ENCODE measurements at regions not wholly inside any gene's neighbourhood (a gene's known extent, or its start where the extent isn't known, plus 50 kb on each side); places are given as distances from the start of the nearest gene placed in this dataset.

DNA sequence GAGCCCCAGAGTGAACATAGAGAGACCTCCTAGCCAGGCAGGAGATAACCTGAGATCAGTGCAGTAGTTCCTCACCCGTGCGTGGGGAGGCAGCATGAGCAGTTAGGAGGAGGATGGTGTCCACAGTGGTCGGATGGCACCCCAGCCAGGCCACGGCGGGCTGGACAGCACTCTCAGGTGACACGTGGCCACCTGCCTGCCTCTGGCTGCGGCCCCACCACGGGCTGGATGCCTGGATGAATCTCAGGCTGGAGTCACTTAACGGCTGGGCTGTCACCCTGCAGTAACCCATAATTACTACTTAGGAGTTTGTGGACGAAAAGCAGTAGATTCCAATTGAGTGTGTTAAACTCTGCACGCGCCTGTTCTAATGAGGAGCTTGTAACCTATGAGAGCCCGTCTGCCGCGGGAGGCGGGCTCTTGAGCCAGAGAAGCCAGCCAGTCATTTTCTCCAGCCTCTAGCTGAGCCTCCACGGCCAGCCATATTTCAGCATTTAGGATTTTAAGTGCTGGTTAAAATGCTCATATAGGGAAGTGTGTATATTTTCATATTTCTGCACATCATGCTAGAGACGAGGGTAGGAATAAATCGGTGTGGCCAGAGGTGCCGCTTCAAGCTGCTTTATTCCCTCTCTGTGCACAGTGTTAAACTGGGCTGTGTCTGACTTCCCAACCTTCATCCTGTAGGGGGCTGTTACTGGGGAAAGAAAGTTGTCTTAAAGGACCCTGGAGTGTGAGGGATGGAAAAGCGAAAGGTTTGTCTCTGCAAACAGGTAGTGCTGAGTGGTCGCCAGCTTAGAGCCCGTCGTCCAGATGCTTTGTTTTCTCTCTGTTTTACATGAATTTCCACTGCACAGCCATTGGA, 144.0 kb downstream of the GLI2 start:
- no peak overlapping the region for H3K4me3 ChIP-seq (ENCODE audit: insufficient read depth, low read depth, low read length)
- peak; percentile 81 for DNase-seq
- no peaks in the 10 kb centered on the region for H3K36me3 ChIP-seq (replicated peaks; ENCODE audit: control insufficient read depth, insufficient read depth, low read length)
- H3K27me3 ChIP-seq (ENCODE audit: control insufficient read depth, insufficient read depth, low read length): no peaks in the 10 kb centered on the region

DNA sequence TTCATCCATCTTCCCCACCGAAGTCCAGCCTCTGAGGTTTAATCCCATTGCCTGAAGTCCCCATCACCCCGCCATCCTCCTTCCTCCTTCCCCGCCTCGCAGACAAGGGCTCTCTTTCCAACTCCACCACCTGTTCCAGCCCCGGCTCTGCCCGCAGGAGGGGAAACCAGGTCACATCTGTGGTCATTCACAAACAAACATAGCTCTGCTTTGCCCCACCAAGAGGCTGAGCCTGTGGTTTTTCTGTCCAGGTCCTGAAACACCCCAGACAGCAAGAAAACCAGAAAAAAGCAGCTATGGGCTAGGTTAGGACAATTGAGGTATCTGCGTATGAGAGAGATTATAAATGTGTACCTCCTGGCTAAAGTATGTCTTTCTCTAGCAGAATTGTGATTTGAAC, 144.7 kb downstream of the GLI2 start:
- Histone ChIP-seq H3K27me3 (ENCODE audit: control insufficient read depth, insufficient read depth, low read length) (no peaks in the 10 kb centered on the region), H3K36me3 (replicated peaks; ENCODE audit: control insufficient read depth, insufficient read depth, low read length) (no peaks in the 10 kb centered on the region)
- peak; percentile 50 for DNase-seq

DNA sequence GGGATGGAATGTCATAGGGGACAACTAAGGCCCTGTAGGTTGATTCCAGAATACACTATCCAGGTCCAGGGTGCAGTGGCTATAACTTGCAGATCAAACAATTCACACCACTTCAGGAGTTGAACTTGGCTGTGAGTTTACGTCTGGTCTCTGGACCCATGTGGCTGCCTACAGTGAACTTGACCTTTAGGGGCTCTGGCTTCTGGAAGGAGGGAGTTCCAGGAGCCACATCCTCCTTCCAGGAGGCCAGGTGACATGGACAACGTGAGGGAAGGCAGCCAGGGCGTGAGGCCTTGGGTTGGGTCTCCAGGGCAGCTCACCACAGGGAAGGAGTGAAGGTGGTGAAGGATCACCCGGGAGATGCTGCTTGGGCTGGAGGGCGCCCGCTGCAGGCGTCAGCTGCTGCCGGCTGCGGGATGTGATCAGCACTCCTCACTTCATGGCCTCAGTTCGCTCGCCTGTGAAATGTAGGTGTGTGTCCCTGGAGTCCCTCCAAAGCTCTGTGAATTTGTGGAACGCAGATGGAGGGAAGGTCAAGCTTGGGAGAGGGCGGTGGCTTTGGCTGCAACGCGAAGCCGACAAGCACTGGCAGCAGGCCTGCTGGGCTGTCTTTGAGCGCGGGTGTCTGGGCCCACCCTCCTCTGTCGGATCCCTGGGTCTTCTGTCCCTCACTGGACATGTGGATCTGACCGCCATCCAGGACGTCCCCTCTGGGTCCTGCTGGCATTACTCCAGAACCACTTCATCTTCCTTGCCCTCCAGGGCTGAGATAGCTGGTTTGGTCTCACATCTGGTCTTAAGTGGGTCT, 146.5 kb downstream of the GLI2 start:
- no peaks in the 10 kb centered on the region for H3K27me3 ChIP-seq (ENCODE audit: control insufficient read depth, insufficient read depth, low read length)
- no peak overlapping the region for H3K4me3 ChIP-seq (ENCODE audit: insufficient read depth, low read depth, low read length)
- no peaks in the 10 kb centered on the region for H3K36me3 ChIP-seq (replicated peaks; ENCODE audit: control insufficient read depth, insufficient read depth, low read length)
- DNase-seq: peak; percentile 54

More for the DNA sequence above, 144.7 kb downstream of the GLI2 start:
- H3K4me3 ChIP-seq (ENCODE audit: insufficient read depth, low read depth, low read length): no peak overlapping the region

DNA sequence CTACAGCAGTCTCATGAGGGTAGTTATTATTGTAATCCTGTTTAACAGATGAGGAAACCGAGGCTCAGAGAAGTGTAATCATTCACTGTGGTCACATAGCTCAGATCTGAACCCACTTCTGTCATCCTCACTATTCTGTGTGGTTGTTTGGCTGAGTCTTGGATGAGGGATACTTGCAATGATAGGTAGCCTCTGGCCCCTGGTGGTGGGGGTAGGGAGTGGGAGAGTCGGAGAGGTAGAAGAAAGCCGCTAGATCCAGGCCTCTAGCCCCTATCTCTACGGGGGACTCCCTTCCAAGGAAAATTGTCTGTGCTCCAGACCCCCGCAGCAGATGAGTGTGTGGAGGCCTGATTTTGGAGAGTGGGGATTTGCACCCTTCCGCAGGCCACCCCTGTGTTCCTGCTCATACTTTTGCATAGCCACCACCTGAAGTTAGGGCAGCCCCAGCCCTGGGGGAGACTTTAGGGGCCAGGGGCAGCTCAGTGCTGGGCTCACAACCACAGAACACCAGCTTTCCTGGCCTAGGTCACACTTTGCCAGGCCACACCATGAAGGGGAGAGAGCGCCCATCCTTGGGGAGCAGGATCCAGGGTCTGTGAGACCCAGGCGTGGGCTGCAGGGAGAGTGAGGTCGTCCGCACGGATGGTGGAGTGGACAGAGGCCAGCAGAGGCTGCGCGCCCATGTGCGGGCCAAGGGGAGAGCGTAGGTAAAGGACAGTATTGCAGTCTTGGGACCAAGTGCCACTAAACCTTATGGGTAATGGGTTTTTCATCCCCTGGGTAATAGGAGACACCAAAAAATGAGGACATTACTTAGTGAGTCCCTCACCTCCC, 148.2 kb downstream of the GLI2 start:
- DNase-seq: peak; percentile 89
- H3K4me3 ChIP-seq (ENCODE audit: insufficient read depth, low read depth, low read length): no peak overlapping the region
- no peaks in the 10 kb centered on the region for H3K27me3 ChIP-seq (ENCODE audit: control insufficient read depth, insufficient read depth, low read length)
- no peaks in the 10 kb centered on the region for H3K36me3 ChIP-seq (replicated peaks; ENCODE audit: control insufficient read depth, insufficient read depth, low read length)

DNA sequence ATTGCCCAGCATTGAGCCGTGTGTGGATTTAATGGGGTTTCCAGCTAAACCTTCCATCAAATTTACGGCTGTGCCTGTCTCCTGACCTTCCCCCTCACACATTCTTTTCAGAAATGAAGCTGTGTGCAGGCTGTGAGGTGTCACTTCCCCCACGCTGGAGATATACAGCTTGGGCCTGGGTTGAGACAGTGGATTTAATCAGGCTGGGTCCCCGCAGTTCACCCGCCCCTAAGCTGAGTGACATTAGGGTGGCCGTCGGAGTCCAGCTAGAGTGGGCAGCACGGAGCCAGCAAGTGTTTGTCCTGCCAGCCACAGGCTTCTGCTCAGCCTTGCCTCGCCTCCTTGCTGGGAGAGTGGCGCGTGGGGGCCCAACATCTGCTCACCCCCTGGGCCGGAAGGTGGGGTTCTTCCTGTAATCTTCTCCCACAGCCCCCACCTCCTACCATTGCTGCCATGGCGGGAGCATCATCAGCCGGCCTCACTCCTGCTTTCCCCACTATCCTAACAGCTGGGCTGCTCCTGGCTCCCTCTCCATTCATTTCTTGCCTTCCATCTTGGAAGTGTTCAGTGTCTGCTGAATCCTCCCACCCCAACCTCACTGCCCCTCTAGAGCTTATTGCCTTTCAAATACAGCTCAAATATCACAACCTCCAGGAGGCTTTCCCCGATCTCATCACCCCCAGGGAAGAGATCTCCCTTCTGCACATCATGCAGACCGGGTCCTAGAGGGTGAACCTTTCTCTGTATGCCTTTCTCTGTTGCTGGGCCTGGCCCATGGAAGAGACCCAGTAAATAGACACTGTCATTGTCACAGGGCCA, 149.0 kb downstream of the GLI2 start:
- no peak for DNase-seq
- no peaks in the 10 kb centered on the region for H3K36me3 ChIP-seq (replicated peaks; ENCODE audit: control insufficient read depth, insufficient read depth, low read length)
- no peak overlapping the region for H3K4me3 ChIP-seq (ENCODE audit: insufficient read depth, low read depth, low read length)
- no peaks in the 10 kb centered on the region for H3K27me3 ChIP-seq (ENCODE audit: control insufficient read depth, insufficient read depth, low read length)

DNA sequence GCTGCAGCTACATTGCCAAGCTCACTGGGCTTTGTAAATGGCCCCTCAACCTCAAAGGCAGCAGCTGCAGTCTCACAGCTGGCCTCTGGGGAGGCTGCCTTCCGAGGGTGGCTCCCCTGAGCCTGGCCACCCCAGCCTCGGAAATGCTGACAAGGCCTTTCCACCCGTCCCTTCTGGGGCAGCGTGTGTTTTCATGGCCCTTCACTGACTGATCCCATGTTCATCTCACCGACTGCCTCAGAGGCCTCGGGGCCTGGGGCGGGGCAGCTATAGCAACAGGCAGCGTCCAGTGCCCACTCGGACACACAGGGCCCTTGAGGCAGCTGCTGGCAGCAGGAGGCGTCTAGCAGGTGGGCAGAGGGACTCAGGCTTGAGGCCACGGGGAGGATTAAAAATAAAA, 149.7 kb downstream of the GLI2 start:
- Histone ChIP-seq H3K36me3 (replicated peaks; ENCODE audit: control insufficient read depth, insufficient read depth, low read length) (no peaks in the 10 kb centered on the region), H3K27me3 (ENCODE audit: control insufficient read depth, insufficient read depth, low read length) (no peaks in the 10 kb centered on the region), H3K4me3 (ENCODE audit: insufficient read depth, low read depth, low read length) (no peak overlapping the region)
- peak; percentile 82 for DNase-seq

DNA sequence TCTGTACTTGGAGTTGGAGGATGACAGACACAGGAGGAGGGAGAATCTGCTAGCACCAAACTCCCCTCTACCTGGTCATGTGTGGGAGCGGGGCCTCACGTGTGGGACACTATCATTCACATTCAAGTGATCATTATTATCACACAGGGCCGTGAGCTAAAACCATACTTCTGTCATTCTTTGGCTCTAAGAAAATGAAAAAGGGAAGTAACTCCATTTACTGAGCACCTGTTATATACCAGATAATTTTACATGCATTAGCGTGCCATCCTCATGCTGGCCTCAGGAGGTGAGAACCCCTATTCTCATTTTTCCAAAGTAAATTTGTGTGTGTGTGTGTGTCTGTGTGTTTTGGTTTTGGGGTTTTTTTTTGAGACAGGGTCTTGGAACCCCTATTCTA, 150.1 kb downstream of the GLI2 start:
- no peaks in the 10 kb centered on the region for H3K27me3 ChIP-seq (ENCODE audit: control insufficient read depth, insufficient read depth, low read length)
- no peaks in the 10 kb centered on the region for H3K36me3 ChIP-seq (replicated peaks; ENCODE audit: control insufficient read depth, insufficient read depth, low read length)
- H3K4me3 ChIP-seq (ENCODE audit: insufficient read depth, low read depth, low read length): no peak overlapping the region
- no peak for DNase-seq

DNA sequence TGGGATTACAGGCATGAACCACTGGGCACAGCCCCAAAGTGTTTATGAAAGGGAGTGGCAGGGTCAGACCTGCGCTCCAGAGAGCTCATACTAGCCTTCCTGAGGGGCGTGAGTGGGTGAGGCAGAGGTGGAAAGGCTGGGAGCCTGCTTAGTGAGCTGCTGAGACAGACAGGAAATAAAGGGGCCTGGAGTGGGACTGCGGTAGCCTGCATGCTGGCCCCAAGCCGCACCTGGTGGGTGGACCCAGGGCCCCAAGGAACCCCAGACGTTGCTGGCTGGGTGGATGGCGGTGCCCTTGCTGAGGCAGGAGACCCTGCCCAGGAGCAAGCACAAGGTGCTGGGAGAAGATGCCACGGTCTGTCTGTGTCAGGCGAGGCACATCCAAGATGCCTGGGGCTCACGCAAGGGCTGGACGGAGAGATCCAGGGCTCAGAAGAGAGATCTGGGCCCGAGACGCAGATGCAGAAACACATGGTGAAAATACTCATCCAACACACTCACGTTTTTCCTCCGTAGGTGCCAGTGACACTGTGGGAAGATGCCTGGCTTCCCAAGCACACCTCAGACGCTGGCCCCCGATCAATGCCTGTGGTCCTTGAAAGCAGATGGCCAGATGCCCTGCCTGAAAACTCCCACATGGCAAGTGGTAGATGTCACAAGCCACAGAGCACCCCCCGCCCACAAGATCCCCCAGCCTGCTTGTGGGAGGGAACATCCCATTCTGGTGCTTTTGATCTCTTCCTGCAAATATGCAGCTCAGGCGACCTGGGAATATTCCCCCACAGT, 151.1 kb downstream of the GLI2 start:
- H3K36me3 ChIP-seq (replicated peaks; ENCODE audit: control insufficient read depth, insufficient read depth, low read length): no peaks in the 10 kb centered on the region
- H3K4me3 ChIP-seq (ENCODE audit: insufficient read depth, low read depth, low read length): no peak overlapping the region
- H3K27me3 ChIP-seq (ENCODE audit: control insufficient read depth, insufficient read depth, low read length): no peaks in the 10 kb centered on the region
- DNase-seq: no peak

DNA sequence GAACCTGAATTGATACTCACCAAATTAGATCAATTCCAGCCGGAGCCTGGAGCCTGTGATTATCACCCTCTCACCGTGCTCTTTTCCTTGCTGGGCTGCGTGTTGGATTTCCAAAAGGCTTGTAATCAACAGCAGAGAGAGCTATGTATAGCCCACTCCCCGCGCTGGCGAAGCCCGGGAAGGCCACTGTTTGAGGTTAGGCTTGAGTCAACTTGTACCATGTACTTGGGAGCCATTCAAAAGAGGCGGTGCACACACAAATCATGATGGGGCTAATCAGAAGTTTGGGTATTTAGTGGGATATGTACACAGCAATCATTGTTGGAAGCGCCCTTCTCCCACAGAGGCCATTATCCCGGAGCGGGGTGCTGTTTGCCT, 151.6 kb downstream of the GLI2 start:
- H3K27me3 ChIP-seq (ENCODE audit: control insufficient read depth, insufficient read depth, low read length): no peaks in the 10 kb centered on the region
- H3K4me3 ChIP-seq (ENCODE audit: insufficient read depth, low read depth, low read length): no peak overlapping the region
- no peaks in the 10 kb centered on the region for H3K36me3 ChIP-seq (replicated peaks; ENCODE audit: control insufficient read depth, insufficient read depth, low read length)
- no peak for DNase-seq

DNA sequence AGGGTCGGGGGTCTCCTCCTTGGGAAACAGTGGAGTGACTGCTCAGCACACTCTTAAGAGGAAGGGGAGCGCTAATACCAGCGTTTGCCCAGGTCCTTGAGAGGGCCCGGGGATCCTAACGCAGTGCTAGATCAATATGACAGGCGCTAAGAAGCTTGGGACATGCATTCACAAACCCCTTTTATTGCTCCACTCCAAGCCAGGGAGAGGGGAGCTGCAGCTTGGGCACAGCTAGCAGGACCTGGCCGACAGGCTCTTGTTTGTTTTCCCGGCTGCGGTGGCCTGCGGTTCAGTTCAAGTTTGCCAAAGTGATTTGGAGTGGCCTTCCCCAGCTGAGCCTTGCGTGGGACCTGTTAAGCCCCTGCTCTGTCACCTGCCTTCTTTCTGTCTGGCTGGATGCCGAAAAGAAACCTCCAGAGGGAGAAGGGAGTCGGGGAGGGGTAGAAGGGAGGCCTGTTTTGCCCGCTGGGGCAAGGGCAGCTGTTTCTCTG, 152.1 kb downstream of the GLI2 start:
- no peak overlapping the region for H3K4me3 ChIP-seq (ENCODE audit: insufficient read depth, low read depth, low read length)
- H3K36me3 ChIP-seq (replicated peaks; ENCODE audit: control insufficient read depth, insufficient read depth, low read length): no peaks in the 10 kb centered on the region
- no peak for DNase-seq
- H3K27me3 ChIP-seq (ENCODE audit: control insufficient read depth, insufficient read depth, low read length): no peaks in the 10 kb centered on the region

DNA sequence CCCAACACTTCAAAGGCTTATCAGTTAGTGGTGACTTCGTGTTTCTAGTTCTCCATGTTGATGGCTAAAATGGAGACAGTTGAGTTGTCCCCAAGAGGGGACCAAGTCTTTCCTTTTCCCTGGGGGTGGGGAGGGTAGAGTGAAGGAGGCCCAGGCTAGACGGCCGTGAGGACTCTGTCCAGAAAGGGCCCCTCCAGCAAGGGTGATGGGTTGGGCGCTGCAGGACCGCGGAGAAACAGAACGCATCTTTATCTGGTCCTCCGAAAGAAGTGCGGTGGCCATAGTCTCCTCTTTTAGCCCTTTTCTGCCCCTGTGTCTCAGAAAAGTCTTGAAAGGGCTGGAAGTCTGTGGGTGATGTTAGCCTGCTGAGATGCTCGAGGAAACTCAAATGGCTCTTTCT, 153.2 kb downstream of the GLI2 start:
- no peaks in the 10 kb centered on the region for H3K27me3 ChIP-seq (ENCODE audit: control insufficient read depth, insufficient read depth, low read length)
- no peak for DNase-seq
- H3K4me3 ChIP-seq (ENCODE audit: insufficient read depth, low read depth, low read length): no peak overlapping the region
- H3K36me3 ChIP-seq (replicated peaks; ENCODE audit: control insufficient read depth, insufficient read depth, low read length): no peaks in the 10 kb centered on the region

DNA sequence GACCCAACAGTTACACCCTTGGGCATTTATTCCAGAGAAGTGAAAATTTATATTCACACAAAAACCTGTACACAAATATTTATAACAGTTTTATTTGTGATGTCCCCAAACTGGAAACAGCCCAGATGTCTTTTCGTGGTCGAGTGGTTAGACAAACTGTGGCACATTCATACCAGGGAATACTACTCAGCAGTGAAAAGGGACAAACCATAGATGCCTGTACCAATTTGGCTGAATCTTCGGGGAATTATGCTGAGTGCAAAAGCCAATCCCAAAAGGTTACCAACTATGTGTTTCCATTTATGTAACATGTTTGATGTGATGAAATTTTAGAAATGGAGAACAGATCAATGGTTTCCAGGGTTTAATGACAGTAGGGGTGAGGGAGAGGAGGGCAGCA, 154.3 kb downstream of the GLI2 start:
- Histone ChIP-seq H3K27me3 (ENCODE audit: control insufficient read depth, insufficient read depth, low read length) (no peaks in the 10 kb centered on the region), H3K4me3 (ENCODE audit: insufficient read depth, low read depth, low read length) (no peak overlapping the region), H3K36me3 (replicated peaks; ENCODE audit: control insufficient read depth, insufficient read depth, low read length) (no peaks in the 10 kb centered on the region)
- no peak for DNase-seq
